ENCODE measurements at regions not wholly inside any gene's neighbourhood (a gene's known extent, or its start where the extent isn't known, plus 50 kb on each side); places are given as distances from the start of the nearest gene placed in this dataset.

- DNase-seq (ENCODE audit: extremely low spot score, unreplicated experiment): no peak
- Mint-ChIP-seq H3K4me3 (ENCODE audit: unreplicated experiment) (no peak overlapping the region), H3K27me3 (ENCODE audit: unreplicated experiment) (no peaks in the 10 kb centered on the region), H3K36me3 (ENCODE audit: unreplicated experiment) (no peaks in the 10 kb centered on the region), H3K4me1 (ENCODE audit: unreplicated experiment) (peaks cover 24% of the 10 kb centered on the region), H3K27ac (ENCODE audit: unreplicated experiment) (no peak overlapping the region), H3K9me3 (ENCODE audit: unreplicated experiment) (no peaks in the 10 kb centered on the region)
- TF ChIP-seq CTCF (IDR thresholded peaks at IDR 0.05): no peak
Observed at GRCh38 chr5:98517560-98518366, 255.7 kb upstream of the RGMB start.

GRCh38 chr5:98518754-98519153 is 254.7 kb upstream of the RGMB start:
- Mint-ChIP-seq H3K27ac (ENCODE audit: unreplicated experiment) (no peak overlapping the region), H3K27me3 (ENCODE audit: unreplicated experiment) (no peaks in the 10 kb centered on the region), H3K4me3 (ENCODE audit: unreplicated experiment) (no peak overlapping the region), H3K4me1 (ENCODE audit: unreplicated experiment) (peaks cover 18% of the 10 kb centered on the region), H3K9me3 (ENCODE audit: unreplicated experiment) (no peaks in the 10 kb centered on the region), H3K36me3 (ENCODE audit: unreplicated experiment) (no peaks in the 10 kb centered on the region)
- TF ChIP-seq CTCF (IDR thresholded peaks at IDR 0.05): no peak
- DNase-seq (ENCODE audit: extremely low spot score, unreplicated experiment): no peak

GRCh38 chr5:98519571-98519970 is 253.9 kb upstream of the RGMB start:
- DNase-seq (ENCODE audit: extremely low spot score, unreplicated experiment): no peak
- H3K4me1 Mint-ChIP-seq (ENCODE audit: unreplicated experiment): peaks cover 11% of the 10 kb centered on the region
- no peak for TF ChIP-seq CTCF (IDR thresholded peaks at IDR 0.05)
- no peaks in the 10 kb centered on the region for H3K27me3 Mint-ChIP-seq (ENCODE audit: unreplicated experiment)
- H3K36me3 Mint-ChIP-seq (ENCODE audit: unreplicated experiment): no peaks in the 10 kb centered on the region
- no peaks in the 10 kb centered on the region for H3K9me3 Mint-ChIP-seq (ENCODE audit: unreplicated experiment)
- no peak overlapping the region for H3K27ac Mint-ChIP-seq (ENCODE audit: unreplicated experiment)
- H3K4me3 Mint-ChIP-seq (ENCODE audit: unreplicated experiment): no peak overlapping the region

DNA sequence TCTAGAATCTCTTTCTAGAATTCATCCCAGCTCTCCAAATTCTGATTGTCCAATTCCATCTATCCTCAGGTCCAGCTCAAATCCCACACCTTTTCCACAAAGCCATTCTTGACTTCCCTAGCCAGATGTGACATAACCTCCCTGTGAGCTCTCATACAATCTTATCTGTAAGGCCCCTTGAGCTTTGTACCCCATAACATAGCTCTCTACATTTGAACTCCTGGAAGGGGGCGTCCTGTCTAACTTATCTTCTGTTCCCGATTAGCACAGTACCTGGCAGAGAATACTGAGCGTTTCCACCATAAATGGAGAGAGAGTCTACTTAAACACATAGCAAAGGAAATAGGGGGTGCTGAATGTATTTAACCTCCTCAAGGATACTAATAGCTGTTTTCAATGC is 251.6 kb upstream of the RGMB start:
- TF ChIP-seq CTCF (IDR thresholded peaks at IDR 0.05): no peak
- DNase-seq (ENCODE audit: extremely low spot score, unreplicated experiment): no peak
- peaks cover 9% of the 10 kb centered on the region for H3K4me1 Mint-ChIP-seq (ENCODE audit: unreplicated experiment)
- no peaks in the 10 kb centered on the region for H3K36me3 Mint-ChIP-seq (ENCODE audit: unreplicated experiment)
- H3K4me3 Mint-ChIP-seq (ENCODE audit: unreplicated experiment): no peak overlapping the region
- no peak overlapping the region for H3K27ac Mint-ChIP-seq (ENCODE audit: unreplicated experiment)
- H3K9me3 Mint-ChIP-seq (ENCODE audit: unreplicated experiment): no peaks in the 10 kb centered on the region
- H3K27me3 Mint-ChIP-seq (ENCODE audit: unreplicated experiment): no peaks in the 10 kb centered on the region

DNA sequence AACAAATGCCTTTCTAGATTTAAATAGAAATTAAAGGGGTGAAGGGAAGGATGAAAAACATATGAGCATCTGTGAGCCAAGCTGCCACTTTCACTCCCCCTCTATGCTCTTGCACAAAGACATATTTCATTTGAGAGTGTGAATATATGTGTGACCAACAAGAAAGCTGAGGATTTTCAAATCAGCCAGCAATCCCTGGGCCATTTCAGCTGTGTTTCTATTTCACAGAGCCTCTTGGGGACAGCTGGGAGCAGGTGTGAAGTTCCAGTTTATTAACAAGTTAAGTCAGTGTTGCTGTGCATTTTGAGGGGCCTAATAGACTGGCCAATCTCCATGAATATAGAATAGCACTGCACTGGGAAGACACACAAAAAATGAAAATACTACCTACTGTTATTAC is 248.7 kb upstream of the RGMB start:
- H3K27me3 Mint-ChIP-seq (ENCODE audit: unreplicated experiment): no peaks in the 10 kb centered on the region
- no peak for DNase-seq (ENCODE audit: extremely low spot score, unreplicated experiment)
- peaks cover 10% of the 10 kb centered on the region for H3K4me1 Mint-ChIP-seq (ENCODE audit: unreplicated experiment)
- H3K9me3 Mint-ChIP-seq (ENCODE audit: unreplicated experiment): peaks cover 3% of the 10 kb centered on the region
- H3K36me3 Mint-ChIP-seq (ENCODE audit: unreplicated experiment): no peaks in the 10 kb centered on the region
- no peak overlapping the region for H3K4me3 Mint-ChIP-seq (ENCODE audit: unreplicated experiment)
- no peak for TF ChIP-seq CTCF (IDR thresholded peaks at IDR 0.05)
- no peak overlapping the region for H3K27ac Mint-ChIP-seq (ENCODE audit: unreplicated experiment)

Measured in osteocyte (in vitro differentiated cells).